ENCODE measurements at regions not wholly inside any gene's neighbourhood (a gene's known extent, or its start where the extent isn't known, plus 50 kb on each side); places are given as distances from the start of the nearest gene placed in this dataset.

DNA sequence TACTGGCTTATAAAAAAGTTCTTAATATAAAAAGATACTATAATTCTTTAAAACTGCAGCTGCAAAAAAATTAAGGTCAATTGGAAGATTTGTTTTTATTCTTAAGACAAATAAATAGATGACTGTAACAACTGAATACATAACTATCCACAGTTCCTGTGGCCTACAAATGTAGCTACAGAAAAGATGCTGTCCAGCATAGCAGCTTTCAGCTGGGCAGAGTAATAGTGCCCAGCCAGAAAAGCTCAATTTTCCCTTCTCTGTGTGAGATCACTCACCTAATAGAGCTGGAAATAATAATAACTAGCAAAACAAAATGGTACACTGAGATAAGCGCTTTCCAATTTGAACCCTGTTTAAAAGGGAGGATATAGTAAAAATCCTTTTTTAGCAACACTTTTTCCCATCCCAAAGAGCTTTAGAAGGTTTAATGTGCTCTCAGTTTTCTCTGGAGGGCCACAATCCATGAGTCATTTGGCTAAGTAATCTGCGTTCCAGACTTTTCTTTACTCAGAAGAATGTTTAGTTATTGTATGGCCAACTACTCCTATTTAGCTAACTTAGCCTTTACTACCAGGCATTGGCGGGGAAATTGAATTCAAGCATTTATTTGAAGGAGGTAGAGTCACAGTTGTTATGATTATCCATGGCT lies 158.1 kb upstream of the SLC39A10 start:
- TF ChIP-seq, protein P1, sequence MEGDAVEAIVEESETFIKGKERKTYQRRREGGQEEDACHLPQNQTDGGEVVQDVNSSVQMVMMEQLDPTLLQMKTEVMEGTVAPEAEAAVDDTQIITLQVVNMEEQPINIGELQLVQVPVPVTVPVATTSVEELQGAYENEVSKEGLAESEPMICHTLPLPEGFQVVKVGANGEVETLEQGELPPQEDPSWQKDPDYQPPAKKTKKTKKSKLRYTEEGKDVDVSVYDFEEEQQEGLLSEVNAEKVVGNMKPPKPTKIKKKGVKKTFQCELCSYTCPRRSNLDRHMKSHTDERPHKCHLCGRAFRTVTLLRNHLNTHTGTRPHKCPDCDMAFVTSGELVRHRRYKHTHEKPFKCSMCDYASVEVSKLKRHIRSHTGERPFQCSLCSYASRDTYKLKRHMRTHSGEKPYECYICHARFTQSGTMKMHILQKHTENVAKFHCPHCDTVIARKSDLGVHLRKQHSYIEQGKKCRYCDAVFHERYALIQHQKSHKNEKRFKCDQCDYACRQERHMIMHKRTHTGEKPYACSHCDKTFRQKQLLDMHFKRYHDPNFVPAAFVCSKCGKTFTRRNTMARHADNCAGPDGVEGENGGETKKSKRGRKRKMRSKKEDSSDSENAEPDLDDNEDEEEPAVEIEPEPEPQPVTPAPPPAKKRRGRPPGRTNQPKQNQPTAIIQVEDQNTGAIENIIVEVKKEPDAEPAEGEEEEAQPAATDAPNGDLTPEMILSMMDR (conservative IDR thresholded peaks at IDR 0.05; ENCODE audit: low read length): no peak
- TF ChIP-seq EZH2phosphoT487 (IDR thresholded peaks at IDR 0.05; ENCODE audit: borderline replicate concordance): no peak
